NCI-H1048 (cell line): ENCODE measurements at regions not wholly inside any gene's neighbourhood (a gene's known extent, or its start where the extent isn't known, plus 50 kb on each side); places are given as distances from the start of the nearest gene placed in this dataset.
"Not testable (repeated sequence)": the region's sequence is repeated elsewhere in the genome, so short reads cannot be mapped to it uniquely, and the experiment has no call there.

Experiments used
- DNase-seq: peaks from one replicate; lab custom pipeline; 2025; lab: John Stamatoyannopoulos, UW

DNA sequence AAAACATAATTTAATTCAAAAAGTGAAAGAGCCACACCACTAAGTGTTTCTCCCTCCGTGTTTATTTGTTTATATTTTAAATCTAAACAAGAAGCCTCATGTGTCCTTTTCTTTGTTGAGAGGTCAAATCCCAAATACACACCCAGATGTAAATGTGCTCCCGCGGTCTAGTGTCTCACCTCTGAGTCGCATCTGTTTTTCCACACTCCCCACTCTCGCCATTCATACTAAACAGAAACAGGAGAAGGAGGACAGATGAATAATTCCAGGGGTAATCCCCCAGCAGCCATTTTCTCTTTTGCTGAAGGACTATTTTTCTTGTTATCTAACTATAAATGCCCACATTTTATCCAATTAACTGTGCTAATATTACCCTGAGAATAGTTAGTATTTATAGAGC is 361.6 kb upstream of the RIOK2 start:
- no peak for DNase-seq

- DNase-seq: no peak
These were observed 362.4 kb upstream of the RIOK2 start for GRCh38 chr5:97545446-97545845.

DNA sequence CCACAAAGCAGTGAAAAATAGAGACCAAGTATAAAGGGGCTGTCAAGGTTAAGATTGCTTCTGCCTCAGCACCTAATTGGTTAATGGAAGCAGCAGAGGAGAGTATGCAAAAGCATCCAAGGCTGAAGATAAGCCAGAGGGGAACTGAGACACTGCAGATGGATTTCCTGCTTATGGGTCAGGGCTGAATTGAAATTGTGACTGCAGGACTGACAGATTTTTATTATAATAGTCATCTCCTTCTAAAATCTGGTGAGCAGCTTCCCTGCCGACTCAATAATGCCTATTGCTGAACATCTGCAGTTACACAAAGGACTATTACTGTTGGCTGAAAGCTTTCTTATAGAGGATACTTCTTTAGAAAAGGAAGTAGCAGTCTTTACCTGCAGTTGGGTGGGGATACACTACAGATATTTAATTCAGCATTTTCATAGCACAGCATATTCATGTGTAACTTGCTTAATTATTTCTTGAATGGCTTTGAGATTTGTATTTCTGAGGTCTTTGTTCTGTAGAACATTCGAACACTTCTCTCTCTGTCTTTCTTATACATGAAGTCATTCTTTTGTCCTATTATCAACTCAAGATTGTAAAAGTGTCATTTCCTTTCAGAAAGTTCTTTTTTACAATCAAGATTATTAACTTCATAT is 363.0 kb upstream of the RIOK2 start:
- DNase-seq: no peak

DNA sequence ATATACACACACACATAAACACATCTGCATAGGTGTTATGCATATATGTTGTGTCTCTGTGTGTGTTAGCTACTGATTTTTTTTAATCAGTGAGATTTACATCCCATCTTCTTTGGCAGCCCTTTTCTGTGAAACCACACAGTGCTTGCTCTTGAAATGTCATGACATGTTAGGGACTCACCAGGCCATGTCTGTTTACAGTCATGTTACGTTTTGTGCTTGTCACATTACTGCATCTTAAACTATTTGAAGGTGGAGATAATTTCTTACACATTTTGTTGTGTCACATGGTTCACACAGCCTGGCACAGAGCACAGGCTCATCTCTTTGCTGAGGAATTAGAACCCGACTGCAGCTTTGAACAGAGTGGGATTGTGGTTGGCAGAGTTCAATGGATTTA is 364.4 kb upstream of the RIOK2 start:
- no peak for DNase-seq

DNA sequence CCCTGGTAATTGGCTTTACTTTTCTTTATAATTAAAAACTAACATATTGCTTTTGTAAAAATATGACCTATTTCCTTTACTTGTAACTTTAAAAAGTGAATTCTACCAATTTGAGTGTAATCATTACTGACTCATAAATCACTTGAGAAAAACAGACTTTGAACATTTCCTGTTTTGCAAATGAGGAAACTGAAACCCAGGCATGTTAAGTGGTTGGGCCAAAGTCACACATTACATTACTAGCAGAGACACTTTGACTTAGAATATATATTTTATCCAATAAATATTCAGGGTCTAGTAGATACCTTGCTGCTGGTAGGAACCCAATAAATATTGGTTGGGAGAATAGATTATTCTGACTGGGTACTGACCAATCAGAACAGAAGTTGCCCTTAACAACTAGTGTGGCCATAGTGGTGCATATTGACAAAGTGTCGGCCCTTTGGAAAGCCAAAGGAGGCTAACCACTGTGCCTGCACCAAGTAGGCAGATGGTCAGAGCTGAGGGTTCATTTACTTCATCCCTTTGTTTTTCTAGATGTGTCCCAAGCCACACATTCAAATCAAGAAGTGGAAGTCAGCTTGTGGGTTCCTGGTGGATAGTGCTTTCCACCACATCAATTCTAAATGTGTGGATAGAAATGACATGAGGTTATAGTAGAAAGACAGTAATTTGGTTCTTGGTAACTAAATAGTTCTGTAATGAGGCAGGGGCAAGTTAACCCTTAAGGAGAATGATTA is 365.1 kb upstream of the RIOK2 start:
- DNase-seq: no peak

DNA sequence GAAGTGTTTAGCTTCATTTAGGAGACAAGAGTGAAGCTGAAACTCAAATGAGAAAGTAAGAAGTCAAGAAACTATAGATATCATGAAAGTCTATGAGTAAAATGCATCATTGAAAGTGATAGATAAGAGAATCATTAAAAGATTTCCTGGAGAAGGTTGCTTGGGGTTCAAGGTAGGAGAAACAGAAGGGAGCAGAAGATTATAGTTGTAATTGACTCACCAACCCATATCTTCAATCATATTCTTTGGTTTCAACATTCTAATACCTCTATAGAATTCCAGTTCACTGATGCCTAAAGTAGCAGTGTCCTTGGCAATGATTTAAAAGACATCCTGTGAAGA is 365.7 kb upstream of the RIOK2 start:
- no peak for DNase-seq

- DNase-seq: no peak
These were observed 366.4 kb upstream of the RIOK2 start for GRCh38 chr5:97549496-97549895.

GRCh38 chr5:97550164-97550563 is 367.1 kb upstream of the RIOK2 start:
- no peak for DNase-seq

- DNase-seq: no peak
These were observed 367.8 kb upstream of the RIOK2 start for GRCh38 chr5:97550818-97551217.

DNA sequence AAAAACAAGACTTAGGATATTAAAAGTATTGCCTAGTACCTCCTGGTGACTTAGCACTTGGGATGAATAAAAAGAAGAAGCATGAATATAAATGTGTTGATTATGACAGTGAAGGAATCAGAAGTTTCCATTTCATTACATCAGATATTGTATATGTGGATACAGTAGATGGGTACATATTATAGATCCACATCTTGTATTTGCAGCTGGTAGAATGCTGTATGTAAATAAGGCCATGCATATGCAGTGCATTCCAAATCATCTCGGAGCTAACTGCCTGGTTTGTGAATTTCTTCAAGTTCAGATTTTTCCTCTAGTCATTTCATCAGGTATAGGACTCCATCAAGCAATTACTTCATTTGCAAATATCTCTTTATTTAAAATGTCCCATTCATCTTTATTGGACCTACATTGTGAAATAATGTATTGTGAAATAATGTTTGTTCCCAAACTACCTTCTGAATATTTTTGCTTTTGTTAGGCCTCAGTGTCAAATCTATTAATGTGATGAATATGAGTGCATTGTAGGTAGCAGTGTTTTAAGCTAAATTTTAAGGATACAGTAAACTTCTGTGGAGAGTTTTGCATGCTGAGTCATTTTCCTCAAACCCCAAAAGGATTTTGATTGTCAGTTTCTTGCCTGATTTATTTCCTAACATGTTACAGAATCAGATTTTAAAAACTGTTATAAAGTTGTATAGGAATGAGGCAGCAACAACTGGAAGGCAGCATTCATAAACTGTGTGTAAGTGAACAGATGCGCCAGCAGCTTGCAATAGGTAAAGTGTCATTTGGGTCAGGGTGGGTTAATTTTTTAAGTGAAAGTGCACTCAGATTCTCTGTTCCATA is 370.8 kb upstream of the RIOK2 start:
- DNase-seq: no peak

- no peak for DNase-seq
These were observed 372.1 kb upstream of the RIOK2 start for GRCh38 chr5:97554977-97555643.

GRCh38 chr5:97555644-97555981 is 372.6 kb upstream of the RIOK2 start:
- DNase-seq: no peak

GRCh38 chr5:97559827-97560598 is 377.0 kb upstream of the RIOK2 start:
- no peak for DNase-seq

- no peak for DNase-seq
These were observed 377.5 kb upstream of the RIOK2 start for GRCh38 chr5:97560599-97560993.

DNA sequence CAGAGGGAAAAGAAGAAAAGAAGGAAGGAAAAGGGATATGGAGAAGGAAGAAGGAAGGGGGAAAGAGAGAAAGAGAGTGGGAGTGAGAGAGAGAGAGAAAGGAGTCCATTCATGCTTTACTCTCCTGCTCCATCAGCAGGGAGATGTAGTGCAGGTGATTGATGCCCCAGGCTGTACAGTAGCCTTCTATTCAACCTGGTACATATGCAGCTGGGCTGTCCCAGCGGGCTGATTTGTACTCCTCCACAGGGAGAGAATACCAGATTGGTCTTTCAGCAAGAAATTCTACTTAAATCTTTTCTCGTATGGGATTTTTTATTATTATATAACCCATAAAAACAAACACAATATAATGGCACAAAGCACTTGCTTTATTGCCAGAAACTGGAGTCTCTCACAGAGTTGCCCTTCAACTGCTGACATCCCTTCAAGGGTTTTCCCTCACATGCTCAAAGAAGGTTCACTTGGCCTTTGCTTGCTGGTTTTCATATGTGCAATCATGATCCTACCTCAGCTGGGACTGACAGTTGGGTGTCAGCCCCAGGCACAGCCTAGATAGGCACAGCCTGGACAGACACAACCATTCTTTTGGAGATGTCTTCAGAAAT is 380.1 kb upstream of the RIOK2 start:
- no peak for DNase-seq

- no peak for DNase-seq
These were observed 385.3 kb upstream of the RIOK2 start for GRCh38 chr5:97568382-97568781.

GRCh38 chr5:97570242-97570641 is 387.2 kb upstream of the RIOK2 start:
- no peak for DNase-seq

GRCh38 chr5:97575322-97575721 is 392.3 kb upstream of the RIOK2 start:
- DNase-seq: no peak

GRCh38 chr5:97576956-97577355 is 393.9 kb upstream of the RIOK2 start:
- no peak for DNase-seq

DNA sequence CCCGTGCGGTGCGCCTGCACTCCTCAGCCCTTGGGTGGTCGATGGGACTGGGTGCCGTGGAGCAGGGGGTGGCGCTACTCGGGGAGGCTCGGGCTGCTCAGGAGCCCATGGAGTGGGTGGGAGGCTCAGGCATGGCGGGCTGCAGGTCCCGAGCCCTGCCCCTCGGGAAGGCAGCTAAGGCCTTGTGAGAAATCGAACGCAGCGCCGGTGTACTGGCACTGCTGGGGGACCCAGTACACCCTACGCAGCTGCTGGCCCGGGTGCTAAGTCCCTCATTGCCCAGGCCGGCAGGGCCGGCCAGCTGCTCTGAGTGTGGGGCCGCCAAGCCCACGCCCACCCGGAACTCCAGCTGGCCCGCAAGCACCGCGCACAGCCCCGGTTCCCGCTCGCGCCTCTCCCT is 396.9 kb upstream of the RIOK2 start:
- DNase-seq: not testable (repeated sequence)

GRCh38 chr5:97580746-97581145 is 397.7 kb upstream of the RIOK2 start:
- no peak for DNase-seq
